GM18517 (cell line): ENCODE measurements at regions not wholly inside any gene's neighbourhood (a gene's known extent, or its start where the extent isn't known, plus 50 kb on each side); places are given as distances from the start of the nearest gene placed in this dataset.
"Not testable (repeated sequence)": the region's sequence is repeated elsewhere in the genome, so short reads cannot be mapped to it uniquely, and the experiment has no call there.

Source experiments
- ATAC-seq: cut with Tn5 transposase; IDR thresholded peaks from one replicate; pipeline ENCODE4 v1.9.1; 2021; ENCODE audit warnings: mild to moderate bottlenecking, moderate library complexity; ENCODE audit not compliant: unreplicated experiment

DNA sequence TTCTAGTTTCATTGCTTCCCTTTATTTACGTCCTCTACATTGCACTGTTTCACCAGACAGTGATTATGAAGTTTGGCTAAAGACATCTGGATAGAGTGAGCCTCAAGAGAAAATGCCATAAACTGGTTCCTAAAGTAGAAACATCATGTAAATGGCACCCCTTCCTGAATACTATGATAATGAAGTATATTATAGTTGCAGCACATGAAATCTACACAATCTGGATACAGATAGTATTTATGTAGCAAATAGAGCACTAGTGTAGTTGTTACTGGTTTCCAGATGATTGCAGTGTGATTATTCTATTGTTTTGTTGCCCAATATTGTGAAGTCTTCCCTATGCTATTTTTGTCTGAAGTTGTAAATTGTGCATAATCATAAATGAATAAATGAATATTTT, 2786.9 kb upstream of the PCDH20 start:
- ATAC-seq = no peak

GRCh38 chr13:64197232-64197631, 2781.6 kb upstream of the PCDH20 start:
- no peak for ATAC-seq

GRCh38 chr13:64186503-64187250, 2771.0 kb upstream of the PCDH20 start:
- ATAC-seq = no peak

GRCh38 chr13:64186071-64186470, 2770.4 kb upstream of the PCDH20 start:
- ATAC-seq = no peak

DNA sequence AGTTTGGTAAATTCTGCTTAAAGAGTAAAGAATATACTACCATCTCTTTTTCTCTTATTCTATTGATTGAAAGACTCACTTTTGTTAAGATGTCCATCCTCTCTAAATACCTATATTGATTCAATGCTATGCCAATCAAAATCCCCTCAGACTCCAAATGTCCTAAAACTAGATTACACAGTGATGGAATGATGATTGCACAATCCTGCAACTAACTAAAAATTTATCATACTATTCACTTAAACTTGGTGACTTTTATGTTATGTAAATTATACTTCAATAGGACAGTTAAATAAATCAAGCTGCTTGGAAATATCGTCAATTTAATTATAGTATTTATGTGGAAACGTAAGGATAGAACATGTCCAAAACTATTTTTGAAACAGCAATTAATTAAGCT, 2765.1 kb upstream of the PCDH20 start:
- no peak for ATAC-seq

DNA sequence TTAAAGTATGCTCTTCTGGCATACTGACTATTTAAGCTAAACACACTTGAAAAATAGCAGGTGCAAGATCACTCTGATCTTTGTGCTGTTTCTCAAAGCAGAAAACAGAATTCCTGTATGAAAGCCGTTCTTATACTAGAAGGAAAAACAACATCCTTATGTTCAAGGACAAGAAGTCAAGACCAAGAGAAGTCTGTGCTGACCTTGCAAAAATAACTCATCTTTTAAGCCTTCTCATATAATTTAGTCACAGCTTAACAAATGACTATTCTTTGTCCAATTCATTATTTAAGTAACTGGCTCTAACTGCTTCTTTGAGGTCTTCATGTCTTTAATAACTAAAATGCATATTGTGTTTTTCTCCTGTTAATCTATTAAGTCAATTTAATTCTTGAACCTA, 2750.2 kb upstream of the PCDH20 start:
- no peak for ATAC-seq

GRCh38 chr13:64164435-64164834, 2748.8 kb upstream of the PCDH20 start:
- ATAC-seq = no peak

- no peak for ATAC-seq
These were observed 2744.8 kb upstream of the PCDH20 start for GRCh38 chr13:64160479-64160878.

DNA sequence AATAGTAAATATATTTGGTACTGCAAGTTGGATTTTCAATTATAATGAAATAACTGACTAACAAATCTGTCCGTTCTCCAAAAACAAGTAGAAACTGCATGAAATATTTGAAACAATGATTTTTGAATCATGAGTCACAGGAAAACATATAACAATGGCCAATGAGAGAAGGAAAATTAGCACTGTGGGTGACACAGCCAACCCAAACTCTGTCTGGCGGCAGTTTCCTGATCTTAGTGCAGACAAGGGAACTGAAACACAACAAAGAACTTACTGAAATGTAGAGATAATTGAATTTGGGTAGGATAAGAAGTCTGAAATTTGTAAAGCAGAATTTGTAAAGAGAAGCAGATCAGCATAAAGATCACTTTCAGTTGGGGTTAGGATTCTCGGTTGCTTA, 2743.3 kb upstream of the PCDH20 start:
- ATAC-seq = no peak

DNA sequence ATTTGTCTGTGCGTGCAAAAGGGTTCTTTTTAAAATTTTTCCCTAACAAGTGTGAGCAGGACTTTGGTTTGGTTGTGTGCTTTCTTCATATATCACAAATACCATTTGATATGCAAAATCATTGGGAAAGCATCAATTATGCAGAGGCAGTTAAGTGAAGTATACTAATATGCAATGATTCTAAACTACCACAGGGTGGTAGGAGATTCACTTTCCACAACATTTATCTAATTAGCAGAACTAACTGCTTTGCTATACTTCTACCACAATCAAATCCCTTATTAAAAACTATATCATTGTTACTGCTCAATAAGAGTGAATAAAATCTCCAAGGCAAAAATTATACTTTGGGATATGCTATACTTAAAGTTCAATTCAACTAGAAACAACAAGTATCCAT, 2738.9 kb upstream of the PCDH20 start:
- no peak for ATAC-seq

DNA sequence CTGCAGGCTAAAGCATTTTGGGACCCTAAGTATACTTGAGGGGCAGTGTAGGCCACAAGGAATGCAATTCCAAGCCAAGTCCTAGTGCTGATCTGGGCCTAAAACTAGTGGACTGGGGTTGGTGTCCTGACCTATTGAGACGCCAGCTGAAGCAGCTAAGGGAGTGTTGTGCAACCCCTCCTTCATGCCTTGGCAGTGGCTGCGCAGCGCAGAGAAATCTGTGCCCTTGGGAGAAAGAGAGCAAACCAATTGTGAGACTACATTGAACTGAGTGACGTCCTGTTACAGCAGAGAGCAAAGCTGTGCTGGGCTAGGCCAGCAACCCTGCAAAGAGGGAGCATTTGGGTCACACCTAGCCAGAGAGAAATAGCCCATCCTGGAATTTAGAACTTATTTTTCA, 2715.0 kb upstream of the PCDH20 start:
- ATAC-seq = no peak

GRCh38 chr13:64130171-64130570, 2714.5 kb upstream of the PCDH20 start:
- ATAC-seq = no peak

DNA sequence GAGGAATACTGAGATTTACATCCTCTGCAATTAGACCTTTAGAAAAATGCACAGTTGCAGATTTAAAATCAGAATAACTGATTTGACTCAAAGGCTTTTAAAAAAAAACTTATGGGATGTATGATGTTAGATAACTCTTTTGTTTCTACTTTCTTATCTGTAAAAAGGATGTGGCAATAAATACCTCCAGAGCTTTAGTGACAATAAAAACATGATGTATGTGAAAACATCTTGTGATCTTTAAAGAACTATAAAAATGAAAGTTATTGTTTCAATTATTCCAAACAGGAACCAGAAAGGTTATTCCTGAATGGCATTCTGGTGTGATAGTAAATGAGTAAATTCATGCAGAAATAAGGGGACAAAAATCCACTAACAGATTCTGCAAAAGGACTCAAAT, 2712.2 kb upstream of the PCDH20 start:
- no peak for ATAC-seq

DNA sequence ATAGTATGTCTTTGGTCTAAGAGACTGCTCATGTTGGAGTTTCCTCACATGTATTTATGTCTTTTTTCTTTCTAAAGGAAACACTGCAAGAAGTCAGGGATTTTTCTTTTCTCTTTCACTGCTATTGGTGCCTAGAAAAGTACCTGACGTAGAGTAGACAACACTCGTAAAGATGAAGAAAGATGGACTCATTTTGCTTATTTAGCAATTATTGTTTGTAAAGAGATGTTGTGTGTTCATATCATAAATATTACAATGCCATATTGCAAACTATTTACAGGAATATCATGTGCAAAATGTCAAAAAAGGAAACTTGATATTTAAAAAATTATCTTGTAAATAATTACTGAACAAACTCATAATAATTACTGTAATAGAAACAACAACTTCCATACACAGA, 2711.5 kb upstream of the PCDH20 start:
- no peak for ATAC-seq

DNA sequence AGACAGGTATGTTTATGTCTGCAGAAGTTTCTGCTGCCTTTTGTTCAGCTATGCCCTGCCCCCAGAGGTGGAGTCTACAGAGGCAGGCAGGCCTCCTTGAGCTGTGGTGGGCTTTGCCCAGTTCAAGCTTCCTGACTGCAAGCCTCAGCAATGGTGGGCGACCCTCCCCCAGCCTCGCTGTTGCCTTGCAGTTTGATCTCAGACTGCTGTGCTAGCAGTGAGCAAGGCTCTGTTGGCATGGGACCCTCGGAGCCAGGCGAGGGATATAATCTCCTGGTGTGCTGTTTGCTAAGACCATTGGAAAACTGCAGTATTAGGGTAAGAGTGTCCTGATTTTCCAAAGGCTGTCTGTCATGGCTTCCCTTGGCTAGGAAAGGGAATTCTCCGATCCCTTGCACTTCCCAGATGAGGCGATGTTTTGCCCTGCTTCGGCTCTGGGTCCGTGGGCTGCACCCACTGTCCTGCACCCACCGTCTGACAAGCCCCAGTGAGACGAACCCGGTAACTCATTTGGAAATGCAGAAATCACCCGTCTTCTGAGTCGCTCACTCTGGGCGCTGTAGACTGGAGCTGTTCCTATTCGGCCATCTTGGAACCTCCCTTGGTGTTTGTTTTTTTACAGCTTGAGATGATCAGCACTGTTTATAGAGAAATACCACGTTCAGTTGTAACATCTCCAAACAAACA, 2705.5 kb upstream of the PCDH20 start:
- not testable (repeated sequence) for ATAC-seq

DNA sequence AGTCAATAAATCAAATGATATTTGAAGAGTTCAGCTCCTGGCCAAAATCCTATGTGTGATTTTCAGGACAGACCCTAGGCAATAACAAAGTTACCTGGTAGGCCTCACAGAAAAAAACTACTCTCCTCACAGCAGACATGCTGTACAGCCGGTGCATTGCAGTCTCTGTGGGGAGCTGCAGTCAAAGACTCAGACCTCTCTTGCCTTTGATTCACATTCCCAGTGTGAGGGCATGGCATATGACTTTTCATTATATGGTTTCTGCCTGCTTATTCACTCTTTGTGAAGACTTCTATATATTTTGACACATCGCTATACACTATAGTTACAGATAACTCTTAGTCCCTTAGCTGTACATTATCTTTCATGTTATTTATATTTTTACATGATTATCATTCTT, 2684.3 kb upstream of the PCDH20 start:
- ATAC-seq = no peak

DNA sequence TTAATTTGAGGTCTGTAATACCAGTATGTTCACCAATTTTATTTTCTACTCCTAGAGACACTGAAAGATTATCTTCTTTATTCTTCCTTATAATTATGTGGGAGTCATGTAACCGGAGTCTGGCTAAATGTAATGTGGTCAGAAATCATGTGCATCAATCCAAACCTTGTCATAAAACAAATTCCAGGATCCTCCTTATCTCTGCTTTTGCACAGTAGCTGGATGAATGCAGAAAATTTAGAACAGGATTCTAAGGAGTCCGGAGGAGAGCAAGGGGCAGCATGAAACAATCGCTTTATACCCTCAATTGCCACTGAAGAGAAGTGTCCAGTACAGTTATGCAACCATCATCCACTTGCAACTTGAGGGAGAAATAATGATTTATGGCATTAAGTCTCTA, 2674.7 kb upstream of the PCDH20 start:
- no peak for ATAC-seq

DNA sequence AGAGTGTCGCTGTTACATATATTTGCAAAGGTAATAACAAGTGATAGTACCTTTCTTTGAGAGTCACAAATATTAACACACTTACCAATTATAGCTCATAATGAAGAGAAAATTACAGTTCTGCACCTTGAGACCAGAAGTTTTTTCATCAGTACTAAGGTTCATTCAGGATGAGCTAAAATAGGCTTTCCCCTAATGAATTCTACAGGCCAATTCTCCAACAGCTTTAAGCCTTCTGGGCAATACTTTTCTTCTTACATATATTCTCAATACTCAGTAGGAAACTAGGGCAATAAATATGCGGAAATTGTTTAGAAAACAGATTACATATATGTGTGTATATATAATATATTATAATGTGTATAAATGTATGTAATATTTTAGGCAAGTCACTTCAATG, 2672.8 kb upstream of the PCDH20 start:
- ATAC-seq = no peak

GRCh38 chr13:64087624-64088023, 2672.0 kb upstream of the PCDH20 start:
- ATAC-seq = no peak

DNA sequence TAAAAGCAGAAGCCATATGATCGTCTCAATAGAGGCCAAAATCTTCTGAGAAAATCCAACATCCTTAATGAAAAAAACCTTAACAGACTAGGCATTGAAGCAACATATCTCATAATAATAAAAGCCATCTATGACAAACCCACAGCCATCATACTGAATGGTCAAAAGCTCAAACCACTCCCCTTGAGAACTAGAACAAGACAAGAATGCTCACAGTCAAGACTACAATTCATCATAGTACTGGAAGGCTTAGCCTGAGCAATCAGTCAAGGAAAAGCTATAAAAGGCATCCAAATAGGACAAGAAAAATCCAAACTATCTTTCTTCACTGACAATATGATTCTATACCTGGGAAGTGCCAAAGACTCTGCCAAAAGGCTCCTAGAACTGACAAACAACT, 2668.2 kb upstream of the PCDH20 start:
- ATAC-seq = no peak

GRCh38 chr13:64083396-64083795, 2667.7 kb upstream of the PCDH20 start:
- ATAC-seq = no peak

- no peak for ATAC-seq
These were observed 2662.9 kb upstream of the PCDH20 start for GRCh38 chr13:64078480-64078936.

DNA sequence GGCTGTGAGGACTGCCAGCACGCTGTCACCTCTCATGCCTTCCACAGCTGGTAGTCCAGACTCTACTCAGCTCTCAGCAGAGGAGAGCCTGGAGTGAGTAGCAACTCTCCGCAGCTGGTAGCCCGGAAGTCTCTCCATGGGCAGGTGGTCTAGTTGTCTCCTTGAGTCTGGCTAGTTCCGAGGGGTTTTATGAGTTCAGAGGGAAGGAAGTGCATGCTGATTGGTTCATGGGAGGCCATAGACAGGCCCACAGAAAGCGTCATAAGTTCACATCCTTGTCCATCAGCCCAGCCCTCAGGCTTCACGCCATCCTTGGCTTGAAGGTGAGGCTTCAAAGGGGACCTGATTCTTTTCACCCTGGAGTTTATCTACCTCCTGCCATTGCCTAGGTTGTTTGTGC, 2662.4 kb upstream of the PCDH20 start:
- ATAC-seq = no peak
